ENCODE measurements at regions not wholly inside any gene's neighbourhood (a gene's known extent, or its start where the extent isn't known, plus 50 kb on each side); places are given as distances from the start of the nearest gene placed in this dataset.

DNA sequence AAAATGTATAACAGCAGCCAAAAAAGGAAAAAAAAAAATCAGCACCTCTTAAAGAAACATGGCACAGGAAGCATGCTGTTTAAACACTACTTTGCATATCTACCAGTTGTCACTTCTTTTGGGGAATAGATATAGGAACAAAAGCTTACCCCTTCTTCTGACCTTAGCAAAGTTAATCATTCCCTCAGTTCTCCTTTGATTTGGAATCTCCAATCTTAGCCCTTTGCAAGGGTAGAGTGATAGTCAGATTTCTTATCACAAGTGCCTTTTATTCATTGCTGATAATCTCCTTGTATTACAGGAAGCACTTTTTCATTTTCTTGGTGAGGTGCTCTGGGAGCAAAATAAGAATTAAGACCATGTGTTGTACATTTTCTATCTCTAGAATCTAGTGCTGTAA lies 1327.6 kb downstream of the OLFM4 start:
- H3K36me3 ChIP-seq (ENCODE audit: control insufficient read depth, insufficient read depth, low read length) = no peaks in the 10 kb centered on the region
- H3K27ac ChIP-seq (ENCODE audit: low read depth, low read length, severe bottlenecking) = no peak overlapping the region
- no peaks in the 10 kb centered on the region for H3K9me3 ChIP-seq (ENCODE audit: control insufficient read depth, low read length)
- H3K4me1 ChIP-seq (ENCODE audit: control insufficient read depth, insufficient read depth, low read length, poor library complexity, severe bottlenecking) = no peaks in the 10 kb centered on the region
- no peak overlapping the region for H3K4me3 ChIP-seq (ENCODE audit: extremely low read depth, insufficient read depth, low read length, poor library complexity, severe bottlenecking)

DNA sequence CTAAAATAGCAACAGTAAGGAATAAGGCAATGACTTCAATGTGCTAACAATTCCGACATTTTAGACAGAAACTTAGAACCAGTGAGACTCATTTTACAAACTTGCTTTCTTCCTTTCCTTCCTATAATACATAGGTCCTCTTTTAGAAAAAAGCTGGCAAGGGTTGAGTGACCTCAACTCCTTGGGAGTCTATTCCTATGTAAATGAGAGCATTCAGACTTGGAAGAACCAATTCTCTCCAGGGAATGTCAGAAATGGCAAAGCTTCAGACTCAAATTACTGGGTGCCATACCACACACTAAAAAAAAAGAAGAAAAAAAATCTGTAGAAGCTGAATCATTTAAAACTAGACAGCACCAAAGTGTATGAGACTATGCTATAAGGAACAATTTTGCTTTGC lies 1328.2 kb downstream of the OLFM4 start:
- Histone ChIP-seq H3K27ac (ENCODE audit: low read depth, low read length, severe bottlenecking) (no peak overlapping the region), H3K36me3 (ENCODE audit: control insufficient read depth, insufficient read depth, low read length) (no peaks in the 10 kb centered on the region), H3K4me3 (ENCODE audit: extremely low read depth, insufficient read depth, low read length, poor library complexity, severe bottlenecking) (no peak overlapping the region), H3K4me1 (ENCODE audit: control insufficient read depth, insufficient read depth, low read length, poor library complexity, severe bottlenecking) (no peaks in the 10 kb centered on the region), H3K9me3 (ENCODE audit: control insufficient read depth, low read length) (no peaks in the 10 kb centered on the region)
- 0% methylated on average over 1 of the region's 1 CpG; no CpG with 5 or more reads in 1 of the 2 experiments for WGBS, 2 experiments (ENCODE audit: insufficient coverage in 2 of 2)

DNA sequence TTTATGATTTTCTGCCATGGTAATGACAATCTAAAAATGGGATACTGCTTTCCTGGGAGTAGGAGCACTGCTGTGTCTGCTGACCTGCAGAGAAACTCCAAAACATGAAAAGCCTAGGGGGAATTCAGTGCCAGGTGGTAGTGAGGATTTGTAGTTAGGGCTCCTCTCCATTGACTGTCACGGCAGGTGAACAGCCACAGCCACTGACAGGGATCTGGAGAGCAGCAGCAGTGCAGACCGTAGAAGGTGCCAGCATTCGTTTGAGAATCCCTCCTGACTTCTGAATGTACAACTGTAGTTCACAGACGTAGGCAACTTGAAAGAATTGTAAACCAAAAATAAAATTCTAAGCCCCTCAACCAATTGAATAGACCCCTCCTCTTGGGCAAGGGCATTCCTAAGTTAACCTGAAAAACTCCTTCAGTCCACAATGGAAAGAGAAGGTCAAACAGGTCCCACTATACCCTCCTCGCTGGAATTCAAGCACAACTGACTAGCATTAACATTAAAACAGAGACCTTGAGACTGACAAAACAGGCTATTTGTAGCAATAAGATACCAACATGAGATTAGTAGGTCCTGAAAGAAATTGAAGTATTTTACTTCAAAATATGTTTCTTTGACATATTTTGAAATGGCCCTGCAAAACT lies 1328.8 kb downstream of the OLFM4 start:
- H3K4me1 ChIP-seq (ENCODE audit: control insufficient read depth, insufficient read depth, low read length, poor library complexity, severe bottlenecking) = no peaks in the 10 kb centered on the region
- no peaks in the 10 kb centered on the region for H3K9me3 ChIP-seq (ENCODE audit: control insufficient read depth, low read length)
- no peaks in the 10 kb centered on the region for H3K36me3 ChIP-seq (ENCODE audit: control insufficient read depth, insufficient read depth, low read length)
- 37 to 46% methylated on average over 4 of the region's 5 CpGs for WGBS, 2 experiments (ENCODE audit: insufficient coverage in 2 of 2)
- no peak overlapping the region for H3K4me3 ChIP-seq (ENCODE audit: extremely low read depth, insufficient read depth, low read length, poor library complexity, severe bottlenecking)
- no peak overlapping the region for H3K27ac ChIP-seq (ENCODE audit: low read depth, low read length, severe bottlenecking)

DNA sequence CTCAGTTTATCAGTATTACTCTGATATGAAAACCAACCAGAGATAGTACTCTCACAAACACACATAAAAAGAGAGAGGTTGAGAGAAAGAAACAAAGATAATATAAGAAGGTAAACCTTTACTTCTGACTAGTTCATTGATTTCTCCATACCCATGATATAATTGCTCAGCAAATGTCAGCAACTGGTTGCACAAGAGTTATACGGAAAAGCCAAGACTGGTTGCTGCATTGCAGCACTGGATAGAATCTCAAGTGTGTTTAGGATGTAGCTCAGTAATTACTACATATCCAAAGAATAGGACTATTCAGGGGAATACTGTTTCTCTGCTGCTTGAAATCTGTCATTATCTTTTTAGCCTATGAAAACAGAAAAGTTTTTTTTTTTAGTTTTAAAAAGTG lies 1332.8 kb downstream of the OLFM4 start:
- 100% methylated on average over 1 of the region's 1 CpG; no CpG with 5 or more reads in 1 of the 2 experiments for WGBS, 2 experiments (ENCODE audit: insufficient coverage in 2 of 2)

DNA sequence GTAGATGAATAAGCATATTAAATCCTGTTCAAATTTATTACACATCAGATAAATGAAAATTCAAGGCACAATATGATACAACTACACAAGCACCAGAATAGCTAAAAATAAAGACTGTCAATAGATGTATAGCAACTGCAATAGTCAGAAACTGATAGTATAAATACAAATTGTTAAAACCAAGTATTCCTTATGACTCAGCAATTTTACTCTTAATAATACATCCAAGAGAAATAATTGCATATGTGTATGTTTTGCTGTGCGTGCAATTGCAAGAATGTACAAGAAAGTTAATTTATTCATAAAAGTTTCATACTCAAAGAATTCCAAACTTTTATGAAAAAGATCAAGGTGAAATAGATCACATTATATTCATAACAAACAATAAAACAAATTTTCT lies 1338.1 kb downstream of the OLFM4 start:
- no peak overlapping the region for H3K27ac ChIP-seq (ENCODE audit: low read depth, low read length, severe bottlenecking)
- no peak overlapping the region for H3K4me3 ChIP-seq (ENCODE audit: extremely low read depth, insufficient read depth, low read length, poor library complexity, severe bottlenecking)
- H3K9me3 ChIP-seq (ENCODE audit: control insufficient read depth, low read length) = no peaks in the 10 kb centered on the region
- no peaks in the 10 kb centered on the region for H3K4me1 ChIP-seq (ENCODE audit: control insufficient read depth, insufficient read depth, low read length, poor library complexity, severe bottlenecking)
- no CpG with 5 or more reads among the region's 1 CpG for whole genome bisulfite sequencing, 2 experiments (ENCODE audit: insufficient coverage in 2 of 2)
- H3K36me3 ChIP-seq (ENCODE audit: control insufficient read depth, insufficient read depth, low read length) = no peaks in the 10 kb centered on the region

More for the DNA sequence above, 1332.8 kb downstream of the OLFM4 start:
- Histone ChIP-seq H3K27ac (ENCODE audit: low read depth, low read length, severe bottlenecking) (no peak overlapping the region), H3K4me3 (ENCODE audit: extremely low read depth, insufficient read depth, low read length, poor library complexity, severe bottlenecking) (no peak overlapping the region), H3K9me3 (ENCODE audit: control insufficient read depth, low read length) (no peaks in the 10 kb centered on the region), H3K4me1 (ENCODE audit: control insufficient read depth, insufficient read depth, low read length, poor library complexity, severe bottlenecking) (no peaks in the 10 kb centered on the region), H3K36me3 (ENCODE audit: control insufficient read depth, insufficient read depth, low read length) (no peaks in the 10 kb centered on the region)

DNA sequence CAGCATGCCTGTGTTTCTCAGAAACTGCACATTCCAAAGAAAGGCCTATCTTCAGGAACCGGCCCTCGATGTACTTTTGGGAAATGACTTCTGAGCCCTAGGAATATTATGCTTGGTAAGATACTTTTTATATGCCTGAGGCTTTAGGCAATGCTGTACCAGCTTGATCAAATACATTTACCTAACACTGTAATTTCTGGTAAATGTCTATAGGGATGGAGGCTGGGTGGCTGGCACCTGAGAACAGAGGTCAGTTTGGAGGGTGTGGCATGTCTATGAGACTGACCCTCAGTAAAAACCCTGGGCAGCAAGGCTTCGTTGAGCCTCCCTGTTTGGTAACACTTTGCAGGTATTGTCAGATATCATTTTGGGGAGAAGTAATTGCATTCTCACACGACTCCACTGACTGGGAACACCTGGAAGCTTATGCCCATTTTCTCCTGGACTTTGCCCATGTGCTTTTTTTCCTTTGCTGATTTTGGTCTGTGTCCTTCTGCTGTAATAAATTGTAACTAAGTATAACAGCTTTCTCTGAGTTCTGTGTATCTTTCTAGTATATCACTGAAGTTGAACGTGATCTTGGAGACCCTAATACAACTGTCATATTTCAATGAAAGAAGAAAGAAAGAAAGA lies 1339.1 kb downstream of the OLFM4 start:
- H3K4me1 ChIP-seq (ENCODE audit: control insufficient read depth, insufficient read depth, low read length, poor library complexity, severe bottlenecking) = no peaks in the 10 kb centered on the region
- WGBS, 2 experiments (ENCODE audit: insufficient coverage in 2 of 2) = 86% methylated on average over 1 of the region's 5 CpGs; no CpG with 5 or more reads in 1 of the 2 experiments
- H3K4me3 ChIP-seq (ENCODE audit: extremely low read depth, insufficient read depth, low read length, poor library complexity, severe bottlenecking) = no peak overlapping the region
- no peaks in the 10 kb centered on the region for H3K9me3 ChIP-seq (ENCODE audit: control insufficient read depth, low read length)
- H3K36me3 ChIP-seq (ENCODE audit: control insufficient read depth, insufficient read depth, low read length) = no peaks in the 10 kb centered on the region
- no peak overlapping the region for H3K27ac ChIP-seq (ENCODE audit: low read depth, low read length, severe bottlenecking)

DNA sequence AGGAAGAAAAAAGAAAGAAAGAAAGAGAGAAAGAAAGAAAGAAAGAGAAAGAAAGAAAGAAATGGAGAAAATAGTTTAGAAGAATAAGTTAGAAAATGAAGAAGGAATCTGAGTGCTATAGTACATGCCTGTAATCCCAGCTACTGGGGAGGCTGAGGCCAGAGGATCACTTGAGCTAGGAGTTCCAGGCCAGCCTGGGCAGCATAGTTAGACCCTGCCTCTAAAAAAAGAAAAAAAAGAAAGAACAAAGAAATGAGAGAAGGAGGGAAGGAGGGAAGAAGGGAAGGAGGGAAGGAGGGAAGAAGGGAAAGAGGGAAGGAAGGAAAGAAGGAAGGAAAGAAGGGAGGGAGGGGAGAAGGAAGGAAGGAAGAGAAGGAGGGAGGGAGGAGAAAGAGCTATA lies 1339.8 kb downstream of the OLFM4 start:
- Histone ChIP-seq H3K27ac (ENCODE audit: low read depth, low read length, severe bottlenecking) (no peak overlapping the region), H3K4me1 (ENCODE audit: control insufficient read depth, insufficient read depth, low read length, poor library complexity, severe bottlenecking) (no peaks in the 10 kb centered on the region), H3K4me3 (ENCODE audit: extremely low read depth, insufficient read depth, low read length, poor library complexity, severe bottlenecking) (no peak overlapping the region), H3K9me3 (ENCODE audit: control insufficient read depth, low read length) (no peaks in the 10 kb centered on the region), H3K36me3 (ENCODE audit: control insufficient read depth, insufficient read depth, low read length) (no peaks in the 10 kb centered on the region)

DNA sequence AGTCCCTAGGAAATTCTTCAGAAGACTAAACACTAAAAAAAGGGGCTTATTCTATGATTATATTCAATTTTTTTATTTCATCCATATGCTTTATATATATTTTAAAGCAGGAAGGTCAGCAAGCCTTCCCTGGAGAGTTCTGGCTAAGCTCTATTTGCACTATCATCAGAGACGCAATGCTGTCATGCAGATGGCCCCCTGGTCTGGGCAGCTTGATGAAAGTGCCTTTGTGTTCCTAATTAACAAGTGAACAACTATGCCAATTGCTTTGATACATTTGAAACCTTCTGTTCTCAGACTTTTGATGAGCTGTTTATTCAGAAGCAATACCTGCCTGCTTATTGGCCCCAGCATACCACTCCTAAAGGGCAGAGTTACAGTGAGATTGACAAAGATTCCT lies 1344.6 kb downstream of the OLFM4 start:
- H3K9me3 ChIP-seq (ENCODE audit: control insufficient read depth, low read length) = no peaks in the 10 kb centered on the region
- no peak overlapping the region for H3K27ac ChIP-seq (ENCODE audit: low read depth, low read length, severe bottlenecking)
- WGBS, 2 experiments (ENCODE audit: insufficient coverage in 2 of 2) = no CpG with 5 or more reads among the region's 1 CpG
- no peak overlapping the region for H3K4me3 ChIP-seq (ENCODE audit: extremely low read depth, insufficient read depth, low read length, poor library complexity, severe bottlenecking)
- no peaks in the 10 kb centered on the region for H3K4me1 ChIP-seq (ENCODE audit: control insufficient read depth, insufficient read depth, low read length, poor library complexity, severe bottlenecking)
- no peaks in the 10 kb centered on the region for H3K36me3 ChIP-seq (ENCODE audit: control insufficient read depth, insufficient read depth, low read length)

DNA sequence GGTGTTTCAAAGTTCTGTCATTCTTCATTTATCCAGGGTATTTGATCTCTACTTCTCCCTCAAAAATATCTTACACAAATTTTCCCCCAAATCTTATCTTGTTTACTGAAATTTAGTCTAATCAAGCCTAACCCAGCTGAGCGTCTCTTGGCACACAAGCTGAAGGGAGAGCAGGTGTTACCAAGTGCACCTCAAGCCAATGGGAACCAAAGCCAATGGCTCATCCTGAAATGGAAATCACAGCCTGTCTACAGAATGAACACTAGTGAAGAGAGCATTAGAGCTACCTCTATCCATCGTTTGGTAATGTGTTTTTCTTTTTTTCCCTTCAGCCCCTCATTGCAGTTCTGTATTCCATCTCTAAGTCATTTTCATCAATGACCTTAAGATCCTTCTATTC lies 1350.8 kb downstream of the OLFM4 start:
- Histone ChIP-seq H3K27ac (ENCODE audit: low read depth, low read length, severe bottlenecking) (no peak overlapping the region), H3K36me3 (ENCODE audit: control insufficient read depth, insufficient read depth, low read length) (no peaks in the 10 kb centered on the region), H3K9me3 (ENCODE audit: control insufficient read depth, low read length) (no peaks in the 10 kb centered on the region), H3K4me3 (ENCODE audit: extremely low read depth, insufficient read depth, low read length, poor library complexity, severe bottlenecking) (no peak overlapping the region), H3K4me1 (ENCODE audit: control insufficient read depth, insufficient read depth, low read length, poor library complexity, severe bottlenecking) (no peaks in the 10 kb centered on the region)
- 90% methylated on average over 2 of the region's 2 CpGs for WGBS, 2 experiments (ENCODE audit: insufficient coverage in 2 of 2)

DNA sequence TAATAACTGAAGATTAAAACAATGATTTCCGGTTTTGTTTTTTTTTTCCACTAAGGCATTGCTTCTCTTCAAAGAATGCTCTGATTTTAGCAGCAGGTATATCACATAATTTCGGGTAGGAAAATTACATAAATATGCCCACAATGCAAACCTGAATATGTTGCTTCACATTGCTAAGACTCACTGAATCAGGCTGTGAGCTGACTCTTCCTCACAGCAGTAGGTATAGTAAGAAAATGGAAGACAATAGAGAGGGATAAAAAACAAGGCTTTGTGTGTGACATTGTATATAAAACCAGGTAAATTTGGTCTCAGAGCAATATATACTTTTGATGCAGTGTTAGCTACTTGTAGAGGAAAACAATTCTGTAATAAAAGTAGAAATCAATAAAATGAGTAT lies 1355.0 kb downstream of the OLFM4 start:
- WGBS, 2 experiments (ENCODE audit: insufficient coverage in 2 of 2) = no CpG with 5 or more reads among the region's 2 CpGs
- no peak overlapping the region for H3K4me3 ChIP-seq (ENCODE audit: extremely low read depth, insufficient read depth, low read length, poor library complexity, severe bottlenecking)
- no peaks in the 10 kb centered on the region for H3K36me3 ChIP-seq (ENCODE audit: control insufficient read depth, insufficient read depth, low read length)
- no peaks in the 10 kb centered on the region for H3K9me3 ChIP-seq (ENCODE audit: control insufficient read depth, low read length)
- no peaks in the 10 kb centered on the region for H3K4me1 ChIP-seq (ENCODE audit: control insufficient read depth, insufficient read depth, low read length, poor library complexity, severe bottlenecking)
- no peak overlapping the region for H3K27ac ChIP-seq (ENCODE audit: low read depth, low read length, severe bottlenecking)

DNA sequence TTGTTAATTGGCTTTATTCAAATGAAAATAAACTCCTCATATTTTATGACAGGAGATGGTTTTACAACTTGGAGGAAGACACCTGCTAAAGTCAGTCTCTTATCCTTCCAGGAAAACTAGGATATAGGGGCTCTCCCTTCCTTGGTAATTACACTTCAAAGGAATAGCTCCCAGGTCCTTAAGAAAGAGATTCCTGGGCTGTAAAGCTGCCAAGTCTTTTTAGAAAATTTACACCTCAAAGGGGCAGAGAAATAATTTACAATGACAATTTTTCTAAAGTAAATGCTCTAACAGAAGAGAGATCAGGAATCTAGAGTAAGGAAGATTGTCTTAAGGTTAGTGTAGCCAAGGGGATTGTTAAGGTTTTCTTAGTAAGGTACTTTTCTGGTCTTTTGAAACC lies 1359.0 kb downstream of the OLFM4 start:
- no peaks in the 10 kb centered on the region for H3K4me1 ChIP-seq (ENCODE audit: control insufficient read depth, insufficient read depth, low read length, poor library complexity, severe bottlenecking)
- H3K9me3 ChIP-seq (ENCODE audit: control insufficient read depth, low read length) = no peaks in the 10 kb centered on the region
- no peak overlapping the region for H3K4me3 ChIP-seq (ENCODE audit: extremely low read depth, insufficient read depth, low read length, poor library complexity, severe bottlenecking)
- no peaks in the 10 kb centered on the region for H3K36me3 ChIP-seq (ENCODE audit: control insufficient read depth, insufficient read depth, low read length)
- H3K27ac ChIP-seq (ENCODE audit: low read depth, low read length, severe bottlenecking) = no peak overlapping the region

Data from mesodermal cell (in vitro differentiated cells).